Activated naive CD4-positive, alpha-beta T cell treated with anti-CD3 and anti-CD28 coated beads, Interleukin-2, amount 50 U/mL, for 16 hours (primary cell): ENCODE measurements at regions not wholly inside any gene's neighbourhood (a gene's known extent, or its start where the extent isn't known, plus 50 kb on each side); places are given as distances from the start of the nearest gene placed in this dataset.
"Not testable (repeated sequence)": the region's sequence is repeated elsewhere in the genome, so short reads cannot be mapped to it uniquely, and the experiment has no call there.

Source experiments
- DNase-seq: peaks from one replicate; pipeline ENCODE4 v3.0.0-alpha.2; 2020

- no peak for DNase-seq
Observed at GRCh38 chr10:130960531-130960930, 351.0 kb downstream of the TCERG1L start.

DNA sequence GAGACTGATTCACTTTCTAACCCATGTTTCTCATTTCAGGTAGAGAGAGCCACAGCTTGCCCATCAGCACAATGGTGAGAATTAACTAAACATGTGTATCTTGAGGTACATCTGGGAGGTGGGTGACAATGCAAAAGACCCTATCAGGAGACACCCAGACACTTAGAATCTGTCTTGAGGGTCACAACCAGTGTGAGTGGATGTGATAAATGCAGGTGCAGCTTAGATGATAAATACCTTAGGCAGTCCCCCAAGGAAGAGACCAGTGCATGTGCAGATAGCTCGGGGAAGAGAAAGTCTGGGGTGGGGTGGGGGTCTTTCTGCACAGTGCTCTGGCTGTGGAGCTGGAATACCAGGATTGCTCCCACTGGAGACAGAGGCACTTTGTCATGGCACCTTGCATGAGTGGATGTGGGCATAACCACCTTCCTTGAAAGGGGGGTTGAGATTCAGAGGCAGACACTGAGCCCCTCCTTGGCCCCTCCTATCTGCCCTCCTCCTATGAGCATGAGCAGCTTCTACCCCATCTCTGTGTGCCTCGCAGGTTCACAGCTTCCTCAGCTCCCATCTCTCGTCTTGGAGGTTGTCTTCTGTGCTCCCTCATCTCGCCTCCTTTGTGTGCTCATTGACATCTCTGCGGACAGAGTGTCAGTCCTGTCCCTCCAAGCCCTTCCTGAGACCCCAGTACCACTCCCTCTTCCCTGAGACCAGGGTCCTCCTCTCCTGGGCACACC lies 349.8 kb downstream of the TCERG1L start:
- DNase-seq: no peak

GRCh38 chr10:130962240-130963051 lies 349.1 kb downstream of the TCERG1L start:
- no peak for DNase-seq

- no peak for DNase-seq
Observed at GRCh38 chr10:130963052-130963393, 348.5 kb downstream of the TCERG1L start.

DNA sequence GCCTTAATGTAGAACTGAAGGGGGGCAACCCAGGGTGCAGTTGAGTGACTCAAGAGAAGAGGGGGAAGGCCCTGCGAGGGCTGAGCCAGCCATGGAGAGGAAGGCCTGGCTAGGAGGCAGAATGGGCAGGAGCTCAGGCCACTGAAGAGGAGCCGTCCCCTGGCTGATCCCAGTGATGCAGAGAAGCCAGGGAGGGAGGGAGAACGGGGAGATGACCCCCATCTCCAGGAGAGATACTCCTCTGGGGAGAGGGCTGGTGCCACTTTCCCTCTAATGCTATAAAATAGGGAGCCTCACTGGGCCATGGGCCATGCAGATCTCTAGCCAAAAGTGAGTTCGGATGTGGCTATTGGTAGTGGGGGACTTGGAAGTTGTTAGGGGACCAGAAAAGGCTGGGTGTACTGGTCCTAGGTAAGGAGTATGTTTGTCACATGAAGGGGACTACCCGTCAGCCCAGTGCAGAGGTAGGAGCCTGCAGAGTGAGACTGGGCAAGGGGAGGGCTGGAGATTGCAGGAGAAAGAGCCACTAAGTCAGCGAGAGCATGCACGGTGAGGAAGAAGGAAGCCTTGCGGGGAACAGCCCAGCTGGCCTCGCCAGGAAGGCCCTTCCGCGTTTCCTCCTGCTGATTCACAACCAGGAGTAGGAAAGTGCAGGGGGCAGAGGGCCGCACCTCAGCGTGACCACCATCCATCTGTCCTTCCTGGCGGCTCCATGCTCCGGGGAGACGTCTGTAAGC lies 347.6 kb downstream of the TCERG1L start:
- DNase-seq: no peak

GRCh38 chr10:130964771-130965170 lies 346.8 kb downstream of the TCERG1L start:
- DNase-seq: no peak

DNA sequence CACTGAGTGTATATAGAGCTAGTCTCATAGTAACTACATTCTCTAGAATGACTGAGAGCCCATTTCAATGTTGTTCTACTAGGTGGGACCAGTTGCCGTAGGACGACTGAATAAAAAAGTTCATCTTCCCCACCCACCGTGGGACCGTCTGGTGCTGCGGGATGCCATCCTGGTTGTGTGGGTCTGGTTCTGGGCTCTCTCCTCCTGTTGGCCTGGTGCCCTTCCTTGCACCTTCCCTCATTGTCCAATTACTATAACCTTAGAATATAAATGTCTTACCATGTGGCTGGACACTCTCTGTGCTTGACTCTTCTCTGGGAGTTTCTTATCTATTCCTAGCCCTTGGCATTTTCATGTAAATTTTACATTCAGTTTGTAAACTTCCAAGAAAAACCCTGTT lies 344.4 kb downstream of the TCERG1L start:
- DNase-seq: no peak

DNA sequence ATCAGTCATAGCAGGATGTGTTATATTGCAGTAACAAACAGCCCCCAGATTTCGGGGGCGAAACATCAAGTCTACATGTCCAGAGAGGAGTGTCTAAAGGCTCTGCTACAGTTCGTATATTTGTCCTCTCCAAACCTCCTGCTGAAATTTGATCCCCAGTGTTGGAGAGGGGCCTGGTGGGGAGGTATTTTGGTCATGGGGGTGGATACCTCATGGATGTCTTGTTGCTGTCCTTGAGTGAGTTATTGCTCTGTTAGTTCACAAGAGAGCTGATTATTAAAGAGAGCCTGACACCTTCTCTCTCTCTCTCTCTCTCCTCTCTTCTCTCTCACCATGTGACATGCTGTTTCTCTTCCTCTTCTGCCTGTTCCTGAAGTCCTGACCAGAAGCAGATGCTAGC lies 343.7 kb downstream of the TCERG1L start:
- DNase-seq: no peak

DNA sequence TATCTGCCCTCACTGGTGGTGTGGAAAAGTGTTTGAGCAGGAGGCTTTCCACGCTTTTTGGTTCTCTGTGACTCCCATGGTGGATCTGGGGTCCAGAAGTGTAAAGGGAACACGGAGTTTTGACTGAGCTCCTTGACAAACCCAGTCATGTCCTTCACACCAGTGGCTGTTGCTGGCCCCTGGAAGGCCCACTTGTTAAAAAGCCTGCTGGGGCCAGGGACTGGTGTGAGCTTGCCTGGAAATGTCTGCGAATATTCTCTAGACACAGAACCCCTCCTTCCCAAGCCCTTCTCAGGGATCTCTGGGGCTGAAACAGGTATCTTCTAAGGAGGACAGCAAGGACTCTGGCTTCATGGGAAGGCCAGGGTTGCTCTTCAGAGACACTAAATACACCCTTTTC lies 343.0 kb downstream of the TCERG1L start:
- no peak for DNase-seq

GRCh38 chr10:130968964-130969363 lies 342.6 kb downstream of the TCERG1L start:
- no peak for DNase-seq

GRCh38 chr10:130969700-130970099 lies 341.8 kb downstream of the TCERG1L start:
- DNase-seq: no peak

- DNase-seq: no peak
Observed at GRCh38 chr10:130970341-130971122, 341.0 kb downstream of the TCERG1L start.

DNA sequence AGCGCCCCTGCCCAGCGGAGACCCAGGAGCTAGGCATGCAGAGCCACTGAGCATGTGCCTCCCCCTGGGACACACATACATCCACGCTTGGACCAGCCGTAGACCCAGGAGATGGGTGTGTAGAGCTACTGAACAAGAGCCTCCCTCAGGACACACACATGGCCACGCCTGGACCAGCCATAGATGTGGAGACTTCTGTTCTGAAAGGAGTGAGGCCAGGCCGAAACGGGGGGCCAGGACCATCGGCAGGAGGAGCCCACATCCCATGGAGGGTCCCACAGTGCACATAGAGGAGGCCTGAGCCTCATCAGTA lies 340.4 kb downstream of the TCERG1L start:
- DNase-seq: no peak

GRCh38 chr10:130973127-130973839 lies 338.2 kb downstream of the TCERG1L start:
- DNase-seq: no peak

DNA sequence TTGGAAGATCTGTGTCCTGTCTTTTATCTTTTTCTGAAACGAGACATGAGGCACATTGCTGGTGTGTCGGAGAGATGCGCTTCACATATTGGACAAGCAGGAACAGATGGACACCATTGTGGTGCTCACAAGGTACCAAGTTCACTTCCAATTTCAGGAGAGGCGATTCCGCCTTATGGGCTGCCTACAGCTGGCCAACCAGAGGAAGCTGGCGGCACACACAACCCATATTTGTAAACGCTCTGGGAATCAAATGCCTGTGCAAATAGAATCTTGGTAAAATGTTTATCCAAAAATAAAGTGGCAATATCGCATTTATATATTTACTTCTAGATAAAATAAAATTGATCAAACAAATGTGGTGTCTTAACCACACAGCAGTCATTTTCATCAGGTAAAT lies 337.4 kb downstream of the TCERG1L start:
- DNase-seq: no peak

DNA sequence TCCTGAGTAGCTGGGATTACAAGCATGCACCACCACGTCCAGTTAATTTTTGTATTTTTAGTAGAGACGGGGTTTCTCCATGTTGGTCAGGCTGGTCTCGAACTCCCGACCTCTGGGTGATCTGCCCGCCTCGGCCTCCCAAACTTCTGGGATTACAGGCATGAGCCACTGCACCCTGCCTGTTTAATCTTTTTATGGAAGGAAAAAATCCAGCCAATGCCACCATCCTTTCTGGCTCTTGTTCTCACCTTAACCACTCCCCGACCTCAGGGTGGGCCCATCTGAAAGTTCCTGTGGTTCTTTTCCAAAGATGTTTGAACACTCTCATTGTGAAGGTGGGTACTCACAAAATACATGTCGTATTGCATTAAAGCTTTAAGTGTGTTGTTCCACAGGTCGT lies 336.2 kb downstream of the TCERG1L start:
- not testable (repeated sequence) for DNase-seq

GRCh38 chr10:130982802-130983201 lies 328.7 kb downstream of the TCERG1L start:
- no peak for DNase-seq

GRCh38 chr10:130983749-130984148 lies 327.8 kb downstream of the TCERG1L start:
- DNase-seq: no peak

DNA sequence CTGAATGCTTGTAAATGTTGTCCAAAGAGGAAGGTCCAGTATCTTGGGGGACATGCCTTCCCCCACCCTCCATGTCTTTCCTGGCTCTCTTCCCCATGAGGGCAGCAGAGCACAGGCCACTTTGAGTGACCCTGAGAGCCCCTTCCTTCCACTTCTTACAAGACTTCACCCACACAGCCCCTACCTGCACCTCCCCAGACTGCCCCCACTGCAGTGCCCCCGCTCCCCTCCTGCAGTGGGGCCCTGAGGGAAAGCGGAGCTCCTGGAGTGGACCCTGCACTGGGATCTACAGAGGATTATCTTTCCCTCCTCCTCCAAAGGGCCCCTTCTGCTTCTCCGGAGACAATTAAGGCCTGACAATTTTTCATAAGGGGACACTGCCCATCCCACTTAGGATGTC lies 326.8 kb downstream of the TCERG1L start:
- DNase-seq: no peak

DNA sequence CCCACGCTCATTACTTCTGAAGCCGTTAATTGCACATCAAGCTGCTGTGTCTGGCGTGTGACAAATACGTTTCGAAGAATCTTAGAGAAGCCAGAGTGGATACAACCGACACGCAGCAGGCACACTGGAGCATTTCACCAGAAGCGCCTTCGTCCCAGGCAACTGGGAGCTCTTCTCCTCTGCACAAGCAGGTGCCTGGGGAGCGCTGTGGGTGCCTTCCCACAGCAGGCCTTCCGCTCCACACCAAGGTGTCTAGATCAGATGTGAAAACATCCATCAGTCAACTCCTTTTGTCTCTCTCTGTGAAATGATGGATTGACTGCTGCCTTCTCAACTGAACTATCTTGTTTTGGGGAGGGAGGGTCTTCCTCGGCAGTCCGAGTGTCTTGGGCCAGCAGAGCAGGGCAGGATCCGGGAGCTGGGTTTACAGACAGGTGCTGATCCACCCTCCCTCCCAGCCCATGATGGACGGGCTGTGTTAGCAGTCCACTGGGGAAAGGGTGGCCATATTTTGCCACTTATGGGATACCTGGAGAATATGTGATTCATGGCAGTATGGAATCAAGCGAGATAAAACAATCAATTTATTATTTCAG lies 326.3 kb downstream of the TCERG1L start:
- DNase-seq: no peak

GRCh38 chr10:130986846-130987245 lies 324.7 kb downstream of the TCERG1L start:
- DNase-seq: no peak

DNA sequence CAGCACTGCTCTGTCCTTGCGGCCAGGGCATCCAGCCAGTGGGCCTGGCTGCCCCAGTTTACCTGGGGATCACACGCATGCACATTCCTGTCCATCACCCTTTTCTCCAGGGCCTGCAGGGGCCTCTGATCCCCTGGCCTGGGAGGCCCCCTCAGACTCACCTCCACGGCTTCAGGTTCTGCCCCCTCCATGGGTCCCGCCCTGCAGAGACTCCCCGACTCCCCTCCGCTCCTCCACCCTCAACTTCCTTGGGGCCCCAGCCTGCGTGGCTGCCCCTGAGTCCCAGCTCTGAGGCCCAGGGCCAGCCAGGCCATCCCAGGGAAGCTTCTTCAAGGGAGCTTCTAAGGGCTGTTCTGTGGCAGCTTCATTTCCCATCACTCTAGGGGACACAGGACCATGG lies 324.1 kb downstream of the TCERG1L start:
- DNase-seq: no peak
